HEK293T (cell line): ENCODE measurements at regions not wholly inside any gene's neighbourhood (a gene's known extent, or its start where the extent isn't known, plus 50 kb on each side); places are given as distances from the start of the nearest gene placed in this dataset.

Experiments used
- ELF4 ChIP-seq: fragments of 450-650 bp; IDR thresholded peaks from 2 replicates; pipeline ENCODE4 v1.6.1; 2017; ENCODE audit warnings: antibody characterized with exemption
- FOXA1 ChIP-seq: fragments of 450-650 bp; IDR thresholded peaks from 2 replicates; pipeline ENCODE4 v1.6.1; 2016; ENCODE audit warnings: mild to moderate bottlenecking
- FOXM1 ChIP-seq: fragments of 450-650 bp; IDR thresholded peaks from 2 replicates; pipeline ENCODE4 v1.6.1; 2017; ENCODE audit warnings: mild to moderate bottlenecking, borderline replicate concordance
- L3MBTL2 ChIP-seq: fragments of 450-650 bp; conservative IDR thresholded peaks from 2 replicates; pipeline ENCODE4 v1.6.1; 2016; ENCODE audit warnings: mild to moderate bottlenecking
- PKNOX1 ChIP-seq: fragments of 450-650 bp; IDR thresholded peaks from 2 replicates; pipeline ENCODE4 v1.6.1; 2016
- SP1 ChIP-seq: fragments of 450-650 bp; IDR thresholded peaks from 2 replicates; pipeline ENCODE4 v1.6.1; 2017
- SUZ12 ChIP-seq: fragments of 450-650 bp; IDR thresholded peaks from 2 replicates; pipeline ENCODE4 v1.6.1; 2016; ENCODE audit warnings: mild to moderate bottlenecking

- TF ChIP-seq SP1, result no peak
- TF ChIP-seq PKNOX1, result no peak
- TF ChIP-seq L3MBTL2, result no peak
- TF ChIP-seq FOXM1, result no peak
- TF ChIP-seq SUZ12, result no peak
- no peak for TF ChIP-seq FOXA1
- TF ChIP-seq ELF4, result no peak
These were observed 325.9 kb downstream of the SEC14L1 start for GRCh38 chr17:77466596-77467223.
